Heart left ventricle (tissue), 13 donors: ENCODE measurements at regions not wholly inside any gene's neighbourhood (a gene's known extent, or its start where the extent isn't known, plus 50 kb on each side); places are given as distances from the start of the nearest gene placed in this dataset.

Experiments
- POLR2A ChIP-seq, 2 donors: fragments of 450-650 bp; IDR thresholded peaks; one replicate each; pipeline ENCODE4 v1.6.1; 2017; ENCODE audit warnings: antibody characterized with exemption in 2 of 2, mild to moderate bottlenecking in 2 of 2, moderate library complexity in 2 of 2
- TF ChIP-seq, protein P1 (sequence below), 12 donors: fragments of 200-600 bp; sonication (generic) in 4 of 12; IDR thresholded peaks; one replicate each; pipeline versions ENCODE4 v1.5.0 to v1.8.0; 2018 to 2022; ENCODE audit warnings: antibody characterized with exemption in 12 of 12, mild to moderate bottlenecking in 5 of 12
- donor health status: ischemic (EF 13 %, LVEDD 7.1; RV severe dilation, severe dysfunction).
- donor health status: DM: no; HTN: yes; CAD: no.
- donor health status: DM: no; HTN: no; CAD: no.
- donor health status: ischemic (EF 25% LVEDD 6.9; RV normal size, moderate dysfunction).
- donor health status: ischemic (EF 25% LVEDD 5.7; RV mildly dilated, moderate dysfunction).
- donor health status: ischemic (EF 35%, LVEDD 5.7; RV mildly dilated, moderate dysfunction).
- donor health status: nonischemic (EF 11% LVEDD 7.7; RV severe dilation, severe dysfunction).
- donor health status: DM: yes; HTN: yes; CAD: no.
- donor health status: PGD.
- donor health status: ischemic (EF 29% LVEDD 5.4; RV normal size, mild dysfunction).
- donor health status: nonischemic (EF 23%, LVEDD 6.1; RV moderate dilation, normal function).

DNA sequence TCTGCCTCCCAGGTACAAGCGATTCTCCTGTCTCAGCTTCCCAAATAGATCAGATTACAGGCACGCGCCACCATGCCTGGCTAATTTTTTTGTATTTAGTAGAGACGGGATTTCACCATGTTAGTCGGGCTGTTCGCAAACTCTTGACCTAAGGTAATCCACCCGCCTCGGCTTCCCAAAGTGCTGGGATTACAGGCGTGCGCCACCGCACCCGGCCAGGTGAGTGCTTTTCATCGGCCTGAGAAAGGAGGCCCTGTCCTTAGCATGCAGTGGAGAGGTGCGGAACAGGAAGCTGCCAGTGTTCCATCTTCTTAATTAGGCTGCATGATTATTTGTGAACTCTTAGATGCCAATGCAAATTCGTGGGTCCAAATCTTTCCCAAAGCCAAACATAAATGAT, 125.7 kb upstream of the THSD7B start:
- TF ChIP-seq, protein P1, sequence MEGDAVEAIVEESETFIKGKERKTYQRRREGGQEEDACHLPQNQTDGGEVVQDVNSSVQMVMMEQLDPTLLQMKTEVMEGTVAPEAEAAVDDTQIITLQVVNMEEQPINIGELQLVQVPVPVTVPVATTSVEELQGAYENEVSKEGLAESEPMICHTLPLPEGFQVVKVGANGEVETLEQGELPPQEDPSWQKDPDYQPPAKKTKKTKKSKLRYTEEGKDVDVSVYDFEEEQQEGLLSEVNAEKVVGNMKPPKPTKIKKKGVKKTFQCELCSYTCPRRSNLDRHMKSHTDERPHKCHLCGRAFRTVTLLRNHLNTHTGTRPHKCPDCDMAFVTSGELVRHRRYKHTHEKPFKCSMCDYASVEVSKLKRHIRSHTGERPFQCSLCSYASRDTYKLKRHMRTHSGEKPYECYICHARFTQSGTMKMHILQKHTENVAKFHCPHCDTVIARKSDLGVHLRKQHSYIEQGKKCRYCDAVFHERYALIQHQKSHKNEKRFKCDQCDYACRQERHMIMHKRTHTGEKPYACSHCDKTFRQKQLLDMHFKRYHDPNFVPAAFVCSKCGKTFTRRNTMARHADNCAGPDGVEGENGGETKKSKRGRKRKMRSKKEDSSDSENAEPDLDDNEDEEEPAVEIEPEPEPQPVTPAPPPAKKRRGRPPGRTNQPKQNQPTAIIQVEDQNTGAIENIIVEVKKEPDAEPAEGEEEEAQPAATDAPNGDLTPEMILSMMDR (IDR thresholded peaks at IDR 0.05) = no peak
- no peak for TF ChIP-seq POLR2A (IDR thresholded peaks at IDR 0.05)
